HepG2 (cell line): ENCODE measurements at regions not wholly inside any gene's neighbourhood (a gene's known extent, or its start where the extent isn't known, plus 50 kb on each side); places are given as distances from the start of the nearest gene placed in this dataset.

Experiments
- XBP1 ChIP-seq: sonication (generic); formaldehyde crosslinking; IDR thresholded peaks from 2 replicates; pipeline ENCODE4 v1.5.0; 2020; ENCODE audit warnings: missing genetic modification reagents
- ZNF20 ChIP-seq: sonication (generic); formaldehyde crosslinking; IDR thresholded peaks from 2 replicates; pipeline ENCODE4 v1.4.0; 2020; ENCODE audit warnings: mild to moderate bottlenecking, moderate library complexity, missing genetic modification reagents

DNA sequence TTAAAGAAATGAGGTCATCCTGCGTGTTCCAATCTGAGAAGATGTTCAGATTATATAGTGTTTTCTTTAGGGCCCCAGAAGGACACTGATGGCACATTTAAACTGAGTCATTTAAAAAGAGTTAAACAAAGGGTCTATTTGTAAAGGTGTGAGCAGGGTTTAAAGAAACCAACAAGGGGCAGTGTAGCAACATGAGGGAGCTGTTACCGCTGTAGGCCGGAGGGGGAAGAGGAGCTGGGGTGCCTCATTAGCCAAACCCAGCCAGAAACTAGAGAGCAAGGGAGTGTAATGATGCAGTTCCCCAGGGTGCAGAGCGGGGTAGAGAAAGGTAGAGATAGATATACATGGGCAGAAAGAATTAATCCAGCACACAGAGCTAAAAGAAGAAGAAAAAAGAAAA lies 160.4 kb downstream of the TBX5 start:
- TF ChIP-seq ZNF20 (CRISPR knock-in tag) (no peak), XBP1 (no peak)
